Loucy (cell line): ENCODE measurements at regions not wholly inside any gene's neighbourhood (a gene's known extent, or its start where the extent isn't known, plus 50 kb on each side); places are given as distances from the start of the nearest gene placed in this dataset.
"Not testable (repeated sequence)": the region's sequence is repeated elsewhere in the genome, so short reads cannot be mapped to it uniquely, and the experiment has no call there.

ENCODE experiments used
- CTCF ChIP-seq: fragments of 200-600 bp; sonication (generic); conservative IDR thresholded peaks from 2 replicates; pipeline ENCODE4 v1.5.1; 2014; ENCODE audit warnings: mild to moderate bottlenecking, antibody characterized with exemption, low read length
- EZH2phosphoT487 ChIP-seq: fragments of 200-600 bp; IDR thresholded peaks from 2 replicates; pipeline ENCODE4 v1.6.1; 2018; ENCODE audit warnings: antibody characterized with exemption, mild to moderate bottlenecking, moderate library complexity, borderline replicate concordance

GRCh38 chr4:189631568-189631916, 309.1 kb upstream of the FRG1 start:
- TF ChIP-seq EZH2phosphoT487, CTCF: not testable (repeated sequence)
